ENCODE measurements at regions not wholly inside any gene's neighbourhood (a gene's known extent, or its start where the extent isn't known, plus 50 kb on each side); places are given as distances from the start of the nearest gene placed in this dataset.

GRCh38 chr6:6978731-6979130 is 129.0 kb upstream of the RREB1 start:
- no peaks in the 10 kb centered on the region for H3K9me3 ChIP-seq (ENCODE audit: low read depth)
- no peaks in the 10 kb centered on the region for H4K20me1 ChIP-seq (ENCODE audit: insufficient read depth, poor library complexity, severe bottlenecking)
- H2AFZ ChIP-seq = no peak overlapping the region
- H3K9me2 ChIP-seq (replicated peaks; ENCODE audit: insufficient read depth) = no peaks in the 10 kb centered on the region
- H3K36me3 ChIP-seq (replicated peaks; ENCODE audit: insufficient read depth, low read depth) = no peaks in the 10 kb centered on the region
- 63% methylated on average over 5 of the region's 5 CpGs for WGBS (ENCODE audit: low lambda C conversion rate, missing lambda C conversion rate)
- no peak overlapping the region for H3K27ac ChIP-seq
- TF ChIP-seq CTCF (IDR thresholded peaks at IDR 0.05; ENCODE audit: poor library complexity) = no peak
- no peak for TF ChIP-seq EZH2phosphoT487 (IDR thresholded peaks at IDR 0.05; ENCODE audit: low read depth, severe bottlenecking, unreplicated experiment)
- TF ChIP-seq EZH2 (IDR thresholded peaks at IDR 0.05; ENCODE audit: borderline replicate concordance) = no peak
- no peaks in the 10 kb centered on the region for H3K79me2 ChIP-seq
- no peaks in the 10 kb centered on the region for H3K27me3 ChIP-seq
- H3K4me1 ChIP-seq (ENCODE audit: insufficient read depth) = no peaks in the 10 kb centered on the region
- no peak overlapping the region for H3K4me3 ChIP-seq
- H3K4me2 ChIP-seq = no peak overlapping the region
- DNase-seq (ENCODE audit: low spot score) = no peak

- Histone ChIP-seq H3K4me2 (no peak overlapping the region), H3K79me2 (no peaks in the 10 kb centered on the region), H3K4me1 (ENCODE audit: insufficient read depth) (peaks cover 6% of the 10 kb centered on the region), H3K27me3 (no peaks in the 10 kb centered on the region), H3K9me2 (replicated peaks; ENCODE audit: insufficient read depth) (no peaks in the 10 kb centered on the region), H3K27ac (no peak overlapping the region), H3K9me3 (ENCODE audit: low read depth) (no peaks in the 10 kb centered on the region), H2AFZ (no peak overlapping the region), H3K4me3 (no peak overlapping the region), H3K36me3 (replicated peaks; ENCODE audit: insufficient read depth, low read depth) (no peaks in the 10 kb centered on the region), H4K20me1 (ENCODE audit: insufficient read depth, poor library complexity, severe bottlenecking) (no peaks in the 10 kb centered on the region)
- 90% methylated on average over 14 of the region's 14 CpGs for WGBS (ENCODE audit: low lambda C conversion rate, missing lambda C conversion rate)
- TF ChIP-seq EZH2phosphoT487 (IDR thresholded peaks at IDR 0.05; ENCODE audit: low read depth, severe bottlenecking, unreplicated experiment) (no peak), CTCF (IDR thresholded peaks at IDR 0.05; ENCODE audit: poor library complexity) (no peak), EZH2 (IDR thresholded peaks at IDR 0.05; ENCODE audit: borderline replicate concordance) (no peak)
- no peak for DNase-seq (ENCODE audit: low spot score)
Observed at GRCh38 chr6:6980999-6981597, 126.7 kb upstream of the RREB1 start.

- Histone ChIP-seq H3K36me3 (replicated peaks; ENCODE audit: insufficient read depth, low read depth) (no peaks in the 10 kb centered on the region), H3K79me2 (no peaks in the 10 kb centered on the region), H3K9me3 (ENCODE audit: low read depth) (no peaks in the 10 kb centered on the region), H3K27me3 (no peaks in the 10 kb centered on the region), H3K4me3 (no peak overlapping the region), H3K4me2 (no peak overlapping the region), H2AFZ (no peak overlapping the region), H3K27ac (no peak overlapping the region), H4K20me1 (ENCODE audit: insufficient read depth, poor library complexity, severe bottlenecking) (no peaks in the 10 kb centered on the region), H3K4me1 (ENCODE audit: insufficient read depth) (peaks cover 6% of the 10 kb centered on the region), H3K9me2 (replicated peaks; ENCODE audit: insufficient read depth) (no peaks in the 10 kb centered on the region)
- 93% methylated on average over 4 of the region's 4 CpGs for WGBS (ENCODE audit: low lambda C conversion rate, missing lambda C conversion rate)
- DNase-seq (ENCODE audit: low spot score) = no peak
- no peak for TF ChIP-seq EZH2 (IDR thresholded peaks at IDR 0.05; ENCODE audit: borderline replicate concordance)
- no peak for TF ChIP-seq EZH2phosphoT487 (IDR thresholded peaks at IDR 0.05; ENCODE audit: low read depth, severe bottlenecking, unreplicated experiment)
- TF ChIP-seq CTCF (IDR thresholded peaks at IDR 0.05; ENCODE audit: poor library complexity) = no peak
Observed at GRCh38 chr6:6981681-6982322, 126.0 kb upstream of the RREB1 start.
